ENCODE measurements at regions not wholly inside any gene's neighbourhood (a gene's known extent, or its start where the extent isn't known, plus 50 kb on each side); places are given as distances from the start of the nearest gene placed in this dataset.
A peak's percentile ranks its signal among the peaks of the same experiment; 100 is the strongest.

- 0 out of 2 replicates have a peak, but pooled peaks have one; percentile 30 for TF ChIP-seq ZFX (CRISPR knock-in tag; IDR thresholded peaks at IDR 0.05)
- TF ChIP-seq, protein P1, sequence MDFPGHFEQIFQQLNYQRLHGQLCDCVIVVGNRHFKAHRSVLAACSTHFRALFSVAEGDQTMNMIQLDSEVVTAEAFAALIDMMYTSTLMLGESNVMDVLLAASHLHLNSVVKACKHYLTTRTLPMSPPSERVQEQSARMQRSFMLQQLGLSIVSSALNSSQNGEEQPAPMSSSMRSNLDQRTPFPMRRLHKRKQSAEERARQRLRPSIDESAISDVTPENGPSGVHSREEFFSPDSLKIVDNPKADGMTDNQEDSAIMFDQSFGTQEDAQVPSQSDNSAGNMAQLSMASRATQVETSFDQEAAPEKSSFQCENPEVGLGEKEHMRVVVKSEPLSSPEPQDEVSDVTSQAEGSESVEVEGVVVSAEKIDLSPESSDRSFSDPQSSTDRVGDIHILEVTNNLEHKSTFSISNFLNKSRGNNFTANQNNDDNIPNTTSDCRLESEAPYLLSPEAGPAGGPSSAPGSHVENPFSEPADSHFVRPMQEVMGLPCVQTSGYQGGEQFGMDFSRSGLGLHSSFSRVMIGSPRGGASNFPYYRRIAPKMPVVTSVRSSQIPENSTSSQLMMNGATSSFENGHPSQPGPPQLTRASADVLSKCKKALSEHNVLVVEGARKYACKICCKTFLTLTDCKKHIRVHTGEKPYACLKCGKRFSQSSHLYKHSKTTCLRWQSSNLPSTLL (IDR thresholded peaks at IDR 0.05), result peak; percentile 11; the same call in 1 of the 2 replicates
- TF ChIP-seq MAZ (CRISPR knock-in tag; conservative IDR thresholded peaks at IDR 0.05 in 1 of 2, IDR thresholded peaks at IDR 0.05 in 1 of 2), result peak; percentile 55 to 65; a peak in 3 of 4 replicates
- no peak for TF ChIP-seq ZNF518B (CRISPR knock-in tag; IDR thresholded peaks at IDR 0.05)
- TF ChIP-seq, protein P2, sequence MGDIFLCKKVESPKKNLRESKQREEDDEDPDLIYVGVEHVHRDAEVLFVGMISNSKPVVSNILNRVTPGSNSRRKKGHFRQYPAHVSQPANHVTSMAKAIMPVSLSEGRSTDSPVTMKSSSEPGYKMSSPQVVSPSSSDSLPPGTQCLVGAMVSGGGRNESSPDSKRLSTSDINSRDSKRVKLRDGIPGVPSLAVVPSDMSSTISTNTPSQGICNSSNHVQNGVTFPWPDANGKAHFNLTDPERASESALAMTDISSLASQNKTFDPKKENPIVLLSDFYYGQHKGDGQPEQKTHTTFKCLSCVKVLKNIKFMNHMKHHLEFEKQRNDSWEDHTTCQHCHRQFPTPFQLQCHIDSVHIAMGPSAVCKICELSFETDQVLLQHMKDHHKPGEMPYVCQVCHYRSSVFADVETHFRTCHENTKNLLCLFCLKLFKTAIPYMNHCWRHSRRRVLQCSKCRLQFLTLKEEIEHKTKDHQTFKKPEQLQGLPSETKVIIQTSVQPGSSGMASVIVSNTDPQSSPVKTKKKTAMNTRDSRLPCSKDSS (IDR thresholded peaks at IDR 0.05; ENCODE audit: low read depth, partially characterized antibody), result no peak
- peak; percentile 79 for TF ChIP-seq SMARCB1 (IDR thresholded peaks at IDR 0.05; ENCODE audit: insufficient read length, low read depth)
- TF ChIP-seq, protein P3, sequence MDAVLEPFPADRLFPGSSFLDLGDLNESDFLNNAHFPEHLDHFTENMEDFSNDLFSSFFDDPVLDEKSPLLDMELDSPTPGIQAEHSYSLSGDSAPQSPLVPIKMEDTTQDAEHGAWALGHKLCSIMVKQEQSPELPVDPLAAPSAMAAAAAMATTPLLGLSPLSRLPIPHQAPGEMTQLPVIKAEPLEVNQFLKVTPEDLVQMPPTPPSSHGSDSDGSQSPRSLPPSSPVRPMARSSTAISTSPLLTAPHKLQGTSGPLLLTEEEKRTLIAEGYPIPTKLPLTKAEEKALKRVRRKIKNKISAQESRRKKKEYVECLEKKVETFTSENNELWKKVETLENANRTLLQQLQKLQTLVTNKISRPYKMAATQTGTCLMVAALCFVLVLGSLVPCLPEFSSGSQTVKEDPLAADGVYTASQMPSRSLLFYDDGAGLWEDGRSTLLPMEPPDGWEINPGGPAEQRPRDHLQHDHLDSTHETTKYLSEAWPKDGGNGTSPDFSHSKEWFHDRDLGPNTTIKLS (IDR thresholded peaks at IDR 0.05; ENCODE audit: borderline replicate concordance, low read depth), result peak; percentile 15; the same call in 1 of the 2 replicates
- TF ChIP-seq ZNF780A (CRISPR knock-in tag; IDR thresholded peaks at IDR 0.05), result no peak
- no peak for TF ChIP-seq SREBF2 (CRISPR knock-in tag; IDR thresholded peaks at IDR 0.05)
- no peak; the same call in 1 of the 2 replicates for TF ChIP-seq POLR2A (conservative IDR thresholded peaks at IDR 0.05)
- TF ChIP-seq ZNF75A (CRISPR knock-in tag; IDR thresholded peaks at IDR 0.05), result peak; percentile 44; the same call in 1 of the 2 replicates
- no peak for TF ChIP-seq DLX4 (CRISPR knock-in tag; IDR thresholded peaks at IDR 0.05)
These were observed 68.5 kb upstream of the RAI14 start (continued) for GRCh38 chr5:34587355-34588241.

Measured in K562 (cell line).